HG02610 (cell line): ENCODE measurements at regions not wholly inside any gene's neighbourhood (a gene's known extent, or its start where the extent isn't known, plus 50 kb on each side); places are given as distances from the start of the nearest gene placed in this dataset.

Experiments used
- ATAC-seq: cut with Tn5 transposase; IDR thresholded peaks from one replicate; pipeline ENCODE4 v1.9.1; 2021; ENCODE audit warnings: mild to moderate bottlenecking, moderate library complexity; ENCODE audit not compliant: unreplicated experiment

DNA sequence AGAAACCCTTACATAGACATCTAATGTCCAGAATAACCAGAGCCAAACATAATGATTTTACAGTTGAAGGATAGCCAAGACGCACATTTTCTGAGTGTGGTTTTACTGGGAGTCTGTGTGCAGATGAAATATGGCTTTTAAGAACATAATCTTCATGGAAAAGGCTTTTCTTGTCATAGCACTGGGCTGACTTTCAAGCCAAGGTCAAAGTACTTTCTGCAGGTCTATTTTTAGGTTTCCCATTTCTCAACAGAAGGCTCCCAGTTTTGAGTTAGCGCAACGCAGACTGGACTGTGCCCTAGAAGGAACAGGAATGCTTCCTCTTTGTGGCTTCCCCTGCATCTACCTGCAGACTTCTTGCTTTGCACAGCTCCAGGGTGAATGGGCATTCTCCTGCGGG lies 92.3 kb upstream of the UPP2 start:
- ATAC-seq, result no peak

DNA sequence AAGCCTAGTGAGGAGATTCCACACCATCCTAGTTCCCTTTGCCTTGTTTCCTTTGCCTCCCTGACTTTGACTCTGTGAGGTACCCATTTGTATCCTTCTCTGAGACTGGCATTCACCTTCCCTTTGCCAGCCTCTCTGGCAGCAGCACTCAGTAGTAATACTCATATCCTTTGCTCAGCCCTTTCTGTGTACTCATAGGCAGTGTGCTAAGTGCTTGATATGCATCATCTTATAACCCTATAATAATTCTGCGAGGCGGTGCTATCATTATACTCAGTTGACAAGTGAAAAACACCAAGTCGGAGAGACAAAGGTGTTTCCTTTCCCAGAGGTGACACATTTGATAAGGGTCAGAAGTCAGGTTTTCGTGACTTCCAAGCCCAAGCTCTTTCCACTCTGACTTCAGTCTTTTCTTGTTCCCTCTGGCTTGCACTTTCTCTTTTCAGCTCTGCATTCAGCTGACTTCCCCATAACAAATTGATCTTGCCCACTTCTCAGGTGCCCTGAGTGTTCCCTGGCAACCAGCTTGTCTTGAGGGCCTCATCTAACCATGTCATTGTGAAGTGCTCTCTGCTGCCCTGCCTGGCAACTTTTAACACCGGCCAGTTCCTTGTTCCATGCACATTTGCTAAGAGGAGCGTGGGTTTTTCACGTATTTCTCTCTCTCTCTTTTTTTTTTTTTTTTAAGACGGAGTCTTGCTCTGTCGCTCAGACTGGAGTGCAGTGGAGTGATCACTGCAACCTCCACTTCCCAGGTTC lies 94.5 kb upstream of the UPP2 start:
- no peak for ATAC-seq

DNA sequence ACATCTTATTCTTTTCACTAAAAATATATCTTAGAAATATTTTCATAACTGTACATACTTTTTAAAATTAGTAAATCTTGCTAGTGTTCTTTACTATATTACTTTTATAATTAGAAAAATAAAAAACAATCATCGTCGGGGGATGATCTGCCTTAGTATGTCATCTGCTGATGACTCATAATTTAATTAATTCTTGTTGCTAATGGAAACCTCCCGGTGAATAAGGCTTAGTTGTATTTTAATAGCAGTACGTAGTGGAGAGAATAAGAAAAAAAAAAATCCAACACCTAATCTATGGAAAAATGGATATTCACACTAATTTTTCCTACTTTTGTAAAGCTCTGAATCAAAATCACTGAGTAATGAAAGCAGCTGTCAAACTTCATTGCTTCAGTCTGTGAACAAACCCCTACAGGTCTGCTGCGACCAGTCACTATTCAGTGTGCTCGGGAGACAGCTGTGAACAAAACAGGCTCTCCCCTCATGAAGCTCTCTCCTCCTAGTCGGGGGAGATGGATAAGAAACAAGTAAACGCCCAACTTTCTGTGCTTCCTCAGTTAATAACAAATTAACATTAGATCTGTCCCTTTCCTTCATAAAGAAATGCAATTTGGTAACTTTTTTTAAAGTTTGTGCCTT lies 97.4 kb upstream of the UPP2 start:
- ATAC-seq, result no peak

DNA sequence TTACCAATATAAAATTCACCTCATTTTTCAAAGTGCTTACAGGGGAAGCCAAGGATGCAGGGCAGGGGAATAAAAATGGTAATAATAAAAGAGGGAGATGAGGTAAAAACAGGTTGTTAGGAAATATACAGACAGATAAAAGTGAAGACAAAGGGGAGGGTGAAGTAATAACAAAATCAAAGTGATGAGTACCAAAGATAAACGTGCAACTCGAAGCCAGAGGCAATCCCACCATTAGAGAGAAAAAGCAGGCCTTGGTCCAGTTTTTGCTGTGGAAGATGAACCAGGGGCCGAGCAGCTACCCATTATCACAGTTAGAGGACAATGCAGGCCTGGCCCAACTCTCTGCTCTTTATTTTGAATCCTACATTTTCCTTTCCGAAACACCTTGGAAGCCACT lies 99.6 kb upstream of the UPP2 start:
- no peak for ATAC-seq

DNA sequence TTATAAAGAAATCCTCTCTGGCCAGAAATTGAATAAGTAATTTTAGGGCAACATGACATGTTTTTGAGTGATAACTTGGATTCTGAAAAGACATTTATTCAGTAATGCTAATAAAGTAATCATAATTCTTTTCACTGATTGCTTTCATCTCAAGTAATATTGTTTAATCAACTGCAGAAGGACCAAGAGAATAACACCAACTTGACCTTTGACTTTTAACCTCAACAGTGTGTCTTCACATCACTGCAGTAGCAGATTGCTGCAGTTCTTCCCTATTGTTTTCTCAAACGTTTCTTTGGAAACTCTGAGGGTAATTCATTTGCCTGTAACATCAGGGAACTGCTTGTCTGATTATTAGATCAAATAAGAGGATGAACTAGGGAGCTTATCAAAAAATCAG lies 104.9 kb upstream of the UPP2 start:
- ATAC-seq, result no peak

DNA sequence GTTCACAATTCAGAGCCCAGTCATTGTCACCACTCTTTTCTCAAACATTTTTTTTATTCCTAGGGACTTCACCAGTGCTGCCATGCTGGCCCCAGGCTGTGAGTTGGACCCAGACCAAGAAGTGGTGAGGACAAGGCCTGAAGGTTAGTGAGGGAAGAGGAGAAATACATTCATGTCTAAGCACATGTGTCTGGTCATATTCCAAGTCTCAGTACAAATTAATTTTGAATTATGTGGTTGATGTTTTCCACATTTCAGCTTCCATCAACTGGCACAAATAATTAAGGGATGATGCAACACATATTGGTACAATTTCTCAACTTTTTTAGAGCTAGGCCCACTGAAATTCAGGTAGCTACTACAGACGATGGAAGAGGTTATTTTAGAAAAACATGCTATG lies 106.6 kb upstream of the UPP2 start:
- no peak for ATAC-seq

DNA sequence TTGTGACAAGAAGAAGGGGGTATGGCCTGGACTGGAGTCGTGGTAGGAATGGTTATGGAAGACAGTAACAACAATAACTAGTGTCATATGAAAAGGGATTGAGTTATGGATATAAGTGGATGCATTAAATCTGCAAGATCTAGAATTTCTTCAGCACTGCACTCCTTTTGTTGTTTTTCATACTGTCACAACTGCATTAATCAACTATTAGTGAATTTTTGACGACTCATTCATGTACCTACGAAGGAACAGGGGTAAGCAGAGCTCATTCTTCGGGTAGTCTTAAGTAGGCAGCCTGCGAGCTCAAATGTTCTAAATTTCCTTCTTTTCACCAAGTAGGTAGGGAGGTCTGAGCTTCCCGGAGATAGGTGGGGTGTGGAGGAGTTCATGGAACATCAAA lies 109.7 kb upstream of the UPP2 start:
- ATAC-seq, result no peak

DNA sequence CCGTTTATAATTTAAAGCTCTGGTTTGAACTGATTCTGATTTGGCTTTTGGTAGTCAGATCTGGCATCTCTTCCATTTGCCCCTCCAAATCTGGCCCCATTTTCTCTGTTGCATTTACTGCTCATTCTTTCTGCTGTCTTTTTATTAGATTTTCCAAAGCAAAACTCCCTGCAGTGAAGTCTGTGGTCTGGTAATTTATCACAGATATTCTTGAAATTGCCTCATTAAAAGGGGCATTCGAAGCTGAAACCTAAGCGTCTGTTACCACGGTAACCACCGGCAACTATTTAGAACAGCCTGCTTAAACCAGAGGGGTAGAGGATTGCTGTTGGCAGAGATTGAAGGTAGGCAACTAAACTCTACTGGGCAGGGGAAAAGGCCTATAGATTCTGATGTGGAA lies 111.5 kb upstream of the UPP2 start:
- no peak for ATAC-seq

DNA sequence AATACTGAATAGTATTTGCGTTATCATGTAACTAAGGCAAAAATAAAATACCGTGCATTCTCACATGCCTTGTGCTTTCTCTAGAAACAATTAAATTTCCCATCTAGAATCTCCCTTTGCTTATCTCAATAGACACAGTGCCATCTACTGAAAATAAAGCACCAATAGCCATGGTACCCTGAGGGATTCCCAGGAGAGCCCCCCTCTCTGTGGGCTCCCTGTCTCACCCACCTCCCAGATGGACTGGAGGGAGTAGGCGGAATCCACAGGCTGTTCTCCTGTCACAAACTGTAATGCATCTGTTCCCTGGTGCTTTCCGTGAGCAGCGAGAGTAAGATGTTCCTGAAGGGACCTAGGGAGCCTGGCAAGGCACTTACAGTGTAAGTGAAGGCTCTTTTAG lies 112.4 kb upstream of the UPP2 start:
- no peak for ATAC-seq

DNA sequence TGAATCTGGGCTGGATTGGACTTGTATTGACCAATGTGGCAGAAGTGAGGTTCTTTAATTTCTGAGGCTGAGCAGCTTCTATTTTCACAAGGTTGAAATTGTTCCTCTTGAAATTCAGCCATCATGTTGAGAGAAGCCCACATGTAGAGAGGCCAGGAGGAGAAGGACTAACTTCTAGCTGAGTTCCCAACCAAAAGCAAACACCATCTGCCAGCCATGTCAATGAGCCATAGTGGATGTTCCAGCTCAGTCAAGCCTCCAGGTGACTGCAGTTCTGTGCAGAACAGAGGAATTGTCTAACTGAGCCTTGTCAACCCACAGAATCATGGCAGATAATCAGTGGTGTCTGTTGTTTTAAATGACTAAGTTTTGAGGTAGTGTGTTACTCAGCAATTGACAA lies 110.6 kb upstream of the ACVR1 start:
- no peak for ATAC-seq

DNA sequence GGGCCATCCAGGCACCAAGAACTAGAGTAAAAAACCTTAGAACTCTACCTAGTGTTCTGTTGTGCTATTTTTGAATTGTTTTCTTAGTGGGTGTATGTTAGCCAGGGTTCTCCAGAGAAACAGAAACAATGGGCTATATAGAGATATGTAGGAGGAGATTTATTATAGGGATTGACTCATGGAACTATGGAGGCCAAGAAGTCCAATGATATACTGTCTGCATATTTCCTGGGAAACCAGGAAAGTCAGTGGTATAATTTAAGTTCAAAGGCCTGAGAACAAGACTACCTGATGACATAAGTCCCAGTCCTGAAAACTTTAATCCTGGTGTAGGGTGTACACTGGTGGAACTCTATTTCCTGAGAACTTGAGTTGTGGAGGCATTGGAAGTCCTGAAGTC lies 108.7 kb upstream of the ACVR1 start:
- ATAC-seq, result no peak

DNA sequence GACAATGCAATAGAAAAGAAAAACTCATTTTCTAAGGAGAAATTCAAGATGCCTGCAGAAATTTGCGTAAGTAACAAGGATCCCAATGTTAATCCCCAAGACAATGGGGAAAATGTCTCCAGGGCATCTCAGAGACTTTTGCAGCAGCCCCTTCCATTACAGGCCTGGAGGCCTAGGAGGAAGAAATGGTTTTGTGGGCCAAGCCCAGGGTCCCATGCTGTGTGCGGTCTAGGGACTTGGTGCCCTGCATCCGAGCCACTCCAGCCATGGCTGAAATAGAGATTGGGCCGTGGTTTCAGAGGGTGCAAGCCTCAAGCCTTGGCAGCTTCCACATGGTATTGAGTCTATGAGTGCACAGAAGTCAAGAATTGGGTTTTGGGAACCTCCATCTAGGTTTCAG lies 103.9 kb upstream of the ACVR1 start:
- ATAC-seq, result no peak

DNA sequence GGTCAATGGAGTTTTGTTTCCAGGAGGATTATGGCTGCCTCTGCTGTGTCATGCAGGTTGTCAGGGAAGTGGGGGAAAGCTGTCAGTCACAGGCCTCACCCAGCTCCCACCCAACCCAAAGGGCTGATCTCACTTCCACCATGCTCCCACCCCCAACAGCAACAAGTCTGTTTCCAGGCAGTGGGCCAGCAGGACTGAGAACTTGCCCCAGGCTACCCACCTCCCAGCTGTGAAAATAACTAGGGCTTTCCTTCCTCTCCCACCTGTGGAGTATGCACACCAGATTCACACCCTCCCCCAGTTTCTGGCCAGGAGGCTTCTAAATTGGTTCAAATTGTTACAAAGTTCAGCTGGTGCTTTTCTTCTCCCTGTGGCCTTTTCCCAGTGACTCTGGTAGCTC lies 95.6 kb upstream of the ACVR1 start:
- ATAC-seq, result no peak

DNA sequence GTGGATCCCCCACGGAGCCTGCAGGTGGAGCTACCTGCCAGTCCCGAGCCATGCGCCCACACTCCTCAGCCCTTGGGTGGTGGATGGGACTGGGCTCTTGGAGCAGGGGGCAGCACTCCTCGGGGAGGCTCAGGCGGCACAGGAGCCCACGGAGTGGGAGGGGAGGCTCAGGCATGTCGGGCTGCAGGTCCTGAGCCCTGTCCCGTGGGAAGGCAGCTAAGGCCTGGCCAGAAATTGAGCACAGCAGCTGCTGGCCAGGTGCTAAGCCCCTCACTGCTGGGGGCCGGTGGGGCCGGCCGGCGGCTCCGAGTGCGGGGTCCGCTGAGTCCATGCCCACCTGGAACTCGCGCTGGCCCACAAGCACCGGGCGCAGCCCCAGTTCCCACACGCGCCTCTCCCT lies 91.7 kb upstream of the ACVR1 start:
- ATAC-seq, result no peak

DNA sequence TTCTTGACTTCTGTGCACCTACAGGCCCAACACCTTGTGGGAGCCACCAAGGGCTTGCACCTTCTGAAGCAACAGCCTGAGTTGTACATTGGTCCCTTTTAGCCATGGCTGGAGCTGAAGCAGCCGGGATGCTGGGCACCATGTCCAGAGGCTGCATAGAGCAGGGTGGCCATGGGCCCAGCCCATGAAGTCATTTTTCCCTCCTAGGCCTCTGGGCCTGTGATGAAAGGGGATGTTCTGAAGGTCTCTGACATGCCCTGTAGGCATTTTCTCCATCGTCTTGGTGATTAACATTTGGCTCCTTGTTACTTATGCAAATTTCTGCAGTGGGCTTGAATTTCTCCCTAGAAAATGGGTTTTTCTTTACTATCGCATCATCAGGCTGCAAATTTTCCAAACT lies 83.1 kb upstream of the ACVR1 start:
- no peak for ATAC-seq

DNA sequence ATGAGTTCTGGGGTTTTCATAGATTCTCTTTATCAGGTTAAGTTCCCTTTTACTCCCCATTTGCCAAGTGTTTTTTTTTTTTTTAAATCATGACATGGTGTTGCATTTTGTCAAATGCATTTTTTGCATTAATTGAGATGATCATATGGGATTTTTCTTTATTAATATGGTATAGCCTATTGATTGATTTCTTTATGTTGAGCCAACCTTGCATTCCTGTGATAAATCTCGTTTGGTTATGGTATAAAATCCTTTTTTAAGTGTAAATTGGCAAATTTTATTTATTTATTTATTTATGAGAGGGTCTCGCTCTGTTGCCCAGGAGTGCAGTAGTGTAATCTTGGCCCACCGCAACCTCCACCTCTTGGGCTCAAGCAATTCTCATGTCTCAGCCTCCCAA lies 81.5 kb upstream of the ACVR1 start:
- ATAC-seq, result no peak

DNA sequence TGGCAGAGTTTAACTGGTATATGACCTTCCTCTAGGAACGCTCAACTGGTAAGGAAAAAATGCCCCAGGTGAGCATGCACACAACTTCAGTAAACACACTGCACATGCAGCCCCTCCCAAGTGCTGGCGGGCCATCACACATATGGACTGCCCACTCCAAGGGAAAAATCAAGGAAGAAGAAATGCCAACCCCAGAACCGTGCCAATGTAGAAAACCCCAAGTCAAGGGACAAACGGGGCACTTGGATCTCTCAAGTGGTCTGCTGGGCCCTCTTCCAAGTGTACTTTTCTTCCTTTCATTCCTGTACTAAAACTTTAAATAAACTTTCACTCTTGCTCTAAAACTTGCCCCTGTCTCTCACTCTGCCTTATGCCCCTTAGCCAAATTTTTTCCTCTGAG lies 76.4 kb upstream of the ACVR1 start:
- ATAC-seq, result no peak

DNA sequence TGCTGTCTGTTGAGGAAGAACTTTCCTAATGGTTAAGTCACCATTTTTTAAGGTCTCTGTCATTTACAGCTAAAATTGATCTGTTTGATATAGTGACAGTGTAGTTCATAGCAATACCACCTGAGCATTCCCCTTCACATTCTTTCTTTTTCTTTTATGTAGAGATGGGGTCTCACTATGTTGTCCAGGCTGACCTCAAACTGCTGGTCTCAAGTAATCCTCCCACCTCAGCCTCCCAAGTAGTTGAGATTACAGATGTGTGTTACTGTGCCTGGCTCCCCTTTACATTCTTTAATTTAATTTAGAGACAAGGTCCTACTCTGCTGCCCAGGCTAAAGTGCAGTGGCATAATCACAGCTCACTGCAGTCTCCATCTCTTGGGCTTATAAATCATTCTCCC lies 72.7 kb upstream of the ACVR1 start:
- ATAC-seq, result no peak

DNA sequence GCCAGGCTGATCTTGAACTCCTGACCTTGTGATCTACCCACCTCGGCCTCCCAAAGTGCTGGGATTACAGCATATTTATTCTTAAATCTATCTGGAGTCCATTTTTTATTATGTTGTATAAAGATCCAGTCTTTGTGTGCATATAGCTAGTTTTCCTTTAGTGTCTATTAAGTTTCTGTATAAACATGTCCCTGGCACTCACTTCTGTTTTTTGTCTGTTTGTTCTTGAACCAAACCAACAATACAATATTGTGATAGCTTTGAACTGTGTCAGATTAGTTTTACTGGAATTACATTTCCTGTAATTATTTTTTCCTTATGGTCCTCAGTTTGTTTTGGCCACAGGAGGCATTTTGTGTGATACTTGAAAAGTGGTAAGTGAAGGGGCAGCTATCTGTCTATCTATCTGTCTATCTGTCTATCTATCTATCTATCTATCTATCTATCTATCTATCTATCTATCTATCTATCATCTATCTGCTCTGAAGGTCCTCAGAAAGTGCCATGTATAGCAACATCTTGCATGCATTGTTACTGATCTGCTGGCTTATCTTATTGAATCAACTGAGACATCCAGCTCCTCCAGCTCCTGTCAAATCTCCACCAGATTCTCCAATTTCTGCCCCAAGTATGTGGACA lies 70.9 kb upstream of the ACVR1 start:
- no peak for ATAC-seq

DNA sequence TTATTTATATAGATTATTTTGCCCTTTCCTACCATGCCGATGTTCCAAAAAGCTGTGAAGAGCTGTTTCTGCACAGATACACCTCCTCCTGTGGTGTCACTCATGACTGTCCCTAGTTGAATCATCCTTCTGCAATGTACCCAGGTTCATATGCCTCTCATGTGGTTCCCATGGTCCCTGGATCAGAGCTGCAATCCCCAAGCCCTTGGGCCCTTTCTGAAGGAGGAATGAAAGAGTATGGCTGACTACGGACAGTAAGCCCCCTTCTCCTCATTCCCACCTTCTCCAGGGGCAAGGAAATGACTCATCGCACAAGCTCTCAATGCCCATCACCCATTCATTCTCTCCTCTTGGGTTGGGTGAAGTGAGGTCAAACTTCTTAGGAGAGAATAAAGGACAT lies 63.9 kb upstream of the ACVR1 start:
- no peak for ATAC-seq

DNA sequence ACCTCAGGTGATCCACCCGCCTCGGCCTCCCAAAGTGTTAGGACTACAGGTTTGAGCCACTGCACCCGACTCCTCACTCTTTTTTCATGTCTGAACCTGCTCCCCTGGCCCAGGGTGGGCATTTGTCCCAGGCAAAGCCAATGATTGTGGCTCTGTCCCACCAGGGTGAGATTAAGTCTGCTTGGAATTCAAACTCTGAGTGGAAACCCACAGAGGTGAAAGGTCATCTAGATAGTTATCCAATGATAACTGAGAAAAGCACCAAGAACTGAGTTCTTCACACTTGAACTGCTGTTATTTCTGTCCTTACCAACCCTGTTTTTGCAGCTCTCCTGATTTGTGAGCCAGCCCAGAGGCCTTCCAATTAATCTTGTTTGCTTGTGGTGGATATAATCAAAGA lies 62.4 kb upstream of the ACVR1 start:
- no peak for ATAC-seq

DNA sequence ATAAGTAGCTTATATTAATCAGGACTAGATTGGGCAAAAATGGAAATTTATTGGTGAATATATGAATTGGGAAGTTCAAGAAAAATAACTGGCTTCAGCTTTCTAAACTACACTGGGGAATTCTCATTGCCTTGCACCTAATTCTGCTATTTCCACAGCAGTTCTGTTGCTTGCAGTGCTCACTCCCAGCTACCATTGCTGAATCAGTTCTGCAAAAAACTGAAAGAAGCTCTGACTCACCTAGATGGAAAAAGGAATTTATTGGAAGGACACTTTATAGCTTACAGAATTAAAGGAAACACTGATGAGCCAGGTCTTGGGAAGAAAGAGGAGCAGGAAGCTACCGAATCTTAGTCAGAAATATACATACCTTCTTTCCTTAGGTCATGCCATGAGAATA lies 60.3 kb upstream of the ACVR1 start:
- ATAC-seq, result no peak
